Neural cell (in vitro differentiated cells): ENCODE measurements at regions not wholly inside any gene's neighbourhood (a gene's known extent, or its start where the extent isn't known, plus 50 kb on each side); places are given as distances from the start of the nearest gene placed in this dataset.

Source experiments
- EZH2 ChIP-seq: fragments of 200-600, 300-800 bp; shearing (Covaris generic), sonication (generic); IDR thresholded peaks from 2 replicates; pipeline ENCODE4 v1.6.1; 2014; ENCODE audit warnings: antibody characterized with exemption, low read length, borderline replicate concordance, mild to moderate bottlenecking; ENCODE audit not compliant: insufficient read depth, poor library complexity, severe bottlenecking
- POLR2AphosphoS5 ChIP-seq: IDR thresholded peaks from 2 replicates; pipeline ENCODE4 v1.6.1; 2012
- RAD21 ChIP-seq: fragments of 450-650 bp; conservative IDR thresholded peaks from 2 replicates; pipeline ENCODE4 v1.6.1; 2014; ENCODE audit warnings: antibody characterized with exemption, mild to moderate bottlenecking, moderate library complexity
- SMC3 ChIP-seq: fragments of 450-650 bp; conservative IDR thresholded peaks from 2 replicates; pipeline ENCODE4 v1.6.1; 2014; ENCODE audit warnings: antibody characterized with exemption, mild to moderate bottlenecking, moderate library complexity; ENCODE audit not compliant: poor library complexity
- TF ChIP-seq, protein P1 (sequence below): fragments of 450-650 bp; IDR thresholded peaks from 2 replicates; pipeline ENCODE4 v1.5.1; 2014; ENCODE audit warnings: antibody characterized with exemption, mild to moderate bottlenecking, moderate library complexity; ENCODE audit not compliant: poor library complexity, severe bottlenecking

GRCh38 chrX:109872021-109872732, 130.7 kb upstream of the TMEM164 start:
- TF ChIP-seq, protein P1, sequence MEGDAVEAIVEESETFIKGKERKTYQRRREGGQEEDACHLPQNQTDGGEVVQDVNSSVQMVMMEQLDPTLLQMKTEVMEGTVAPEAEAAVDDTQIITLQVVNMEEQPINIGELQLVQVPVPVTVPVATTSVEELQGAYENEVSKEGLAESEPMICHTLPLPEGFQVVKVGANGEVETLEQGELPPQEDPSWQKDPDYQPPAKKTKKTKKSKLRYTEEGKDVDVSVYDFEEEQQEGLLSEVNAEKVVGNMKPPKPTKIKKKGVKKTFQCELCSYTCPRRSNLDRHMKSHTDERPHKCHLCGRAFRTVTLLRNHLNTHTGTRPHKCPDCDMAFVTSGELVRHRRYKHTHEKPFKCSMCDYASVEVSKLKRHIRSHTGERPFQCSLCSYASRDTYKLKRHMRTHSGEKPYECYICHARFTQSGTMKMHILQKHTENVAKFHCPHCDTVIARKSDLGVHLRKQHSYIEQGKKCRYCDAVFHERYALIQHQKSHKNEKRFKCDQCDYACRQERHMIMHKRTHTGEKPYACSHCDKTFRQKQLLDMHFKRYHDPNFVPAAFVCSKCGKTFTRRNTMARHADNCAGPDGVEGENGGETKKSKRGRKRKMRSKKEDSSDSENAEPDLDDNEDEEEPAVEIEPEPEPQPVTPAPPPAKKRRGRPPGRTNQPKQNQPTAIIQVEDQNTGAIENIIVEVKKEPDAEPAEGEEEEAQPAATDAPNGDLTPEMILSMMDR, result no peak
- TF ChIP-seq SMC3 (no peak), EZH2 (no peak), POLR2AphosphoS5 (no peak), RAD21 (no peak)
